Mesendoderm (in vitro differentiated cells): ENCODE measurements at regions not wholly inside any gene's neighbourhood (a gene's known extent, or its start where the extent isn't known, plus 50 kb on each side); places are given as distances from the start of the nearest gene placed in this dataset.

Source experiments
- DNase-seq: peaks from one replicate; pipeline ENCODE4 v3.0.0; 2013
- H2AK5ac ChIP-seq: 2 replicates; pipeline ENCODE4 v1.6.1; 2013; ENCODE audit warnings: low read length, inconsistent platforms
- H2BK120ac ChIP-seq: 2 replicates; pipeline ENCODE4 v1.6.1; 2013; ENCODE audit warnings: low read depth, mild to moderate bottlenecking, low read length, moderate library complexity, mixed read lengths
- H2BK15ac ChIP-seq: replicated peaks from 2 replicates; pipeline ENCODE4 v1.6.1; 2013; ENCODE audit warnings: low read depth, mild to moderate bottlenecking, moderate library complexity
- H2BK5ac ChIP-seq: 2 replicates; pipeline ENCODE4 v1.6.1; 2013; ENCODE audit warnings: low read length, inconsistent platforms
- H3K18ac ChIP-seq: 2 replicates; pipeline ENCODE4 v1.6.1; 2013; ENCODE audit warnings: mild to moderate bottlenecking, low read length, mixed read lengths
- H3K23ac ChIP-seq: one replicate; pipeline ENCODE4 v1.6.1; 2013; ENCODE audit warnings: low read length
- H3K27ac ChIP-seq: 2 replicates; pipeline ENCODE4 v1.5.1; 2013; ENCODE audit warnings: low read depth, mild to moderate bottlenecking, inconsistent platforms, low read length, moderate library complexity
- H3K27me3 ChIP-seq: 2 replicates; pipeline ENCODE4 v1.6.1; 2013; ENCODE audit warnings: low read length, control low read depth, mild to moderate bottlenecking, inconsistent platforms; ENCODE audit not compliant: insufficient read depth, poor library complexity
- H3K36me3 ChIP-seq: 2 replicates; pipeline ENCODE4 v1.6.1; 2013; ENCODE audit warnings: low read length, inconsistent platforms; ENCODE audit not compliant: control insufficient read depth, insufficient read depth
- H3K4ac ChIP-seq: one replicate; pipeline ENCODE4 v1.6.1; 2013; ENCODE audit warnings: low read depth, mild to moderate bottlenecking, low read length, moderate library complexity
- H3K4me1 ChIP-seq: 2 replicates; pipeline ENCODE4 v1.6.1; 2013; ENCODE audit warnings: low read depth, low read length, inconsistent platforms; ENCODE audit not compliant: control insufficient read depth
- H3K4me2 ChIP-seq: 2 replicates; pipeline ENCODE4 v1.6.1; 2013; ENCODE audit warnings: low read length
- H3K4me3 ChIP-seq: 2 replicates; pipeline ENCODE4 v1.5.1; 2013; ENCODE audit warnings: mild to moderate bottlenecking, low read length
- H3K56ac ChIP-seq: one replicate; pipeline ENCODE4 v1.6.1; 2013; ENCODE audit warnings: low read length
- H3K79me1 ChIP-seq: 2 replicates; pipeline ENCODE4 v1.6.1; 2013; ENCODE audit warnings: low read length, inconsistent platforms
- H3K79me2 ChIP-seq: 2 replicates; pipeline ENCODE4 v1.6.1; 2013; ENCODE audit warnings: mild to moderate bottlenecking, low read length; ENCODE audit not compliant: control insufficient read depth, insufficient read depth
- H3K9ac ChIP-seq: 2 replicates; pipeline ENCODE4 v1.6.1; 2013; ENCODE audit warnings: low read length, inconsistent platforms
- H4K5ac ChIP-seq: one replicate; pipeline ENCODE4 v1.6.1; 2013; ENCODE audit warnings: low read length
- H4K8ac ChIP-seq: one replicate; pipeline ENCODE4 v1.6.1; 2013; ENCODE audit warnings: low read depth, mild to moderate bottlenecking, control low read depth, low read length, moderate library complexity
- WGBS: extraction: QIAGEN DNeasy Blood & Tissue Kit; methylation state at CpG from one replicate; pipeline ENCODE4 v1.1.7; 2013; ENCODE audit warnings: low lambda C conversion rate, missing lambda C conversion rate; ENCODE audit not compliant: insufficient coverage; ENCODE audit errors: extremely low coverage; 5-methylcytosine and 5-hydroxymethylcytosine counted together

- no CpG with 5 or more reads among the region's 2 CpGs for WGBS
- Histone ChIP-seq H4K5ac (no peak overlapping the region), H2BK15ac (no peak overlapping the region), H3K79me2 (no peaks in the 10 kb centered on the region), H2BK120ac (no peak overlapping the region), H3K56ac (no peak overlapping the region), H3K27me3 (no peaks in the 10 kb centered on the region), H3K18ac (no peak overlapping the region), H3K4me2 (no peak overlapping the region), H3K4me3 (no peak overlapping the region), H3K9ac (no peak overlapping the region), H2AK5ac (no peak overlapping the region), H3K4ac (no peak overlapping the region), H3K27ac (no peak overlapping the region), H3K79me1 (no peaks in the 10 kb centered on the region), H2BK5ac (no peak overlapping the region), H3K36me3 (no peaks in the 10 kb centered on the region), H4K8ac (no peak overlapping the region), H3K4me1 (no peaks in the 10 kb centered on the region), H3K23ac (no peak overlapping the region)
- peak; percentile 15 for DNase-seq
These were observed 162.9 kb upstream of the CEP162 start for GRCh38 chr6:84390334-84390733.

- DNase-seq = no peak
These were observed 151.7 kb upstream of the CEP162 start for GRCh38 chr6:84379142-84379541.

GRCh38 chr6:84372290-84372689 is 144.8 kb upstream of the CEP162 start:
- Histone ChIP-seq H2AK5ac (no peak overlapping the region), H4K5ac (no peak overlapping the region), H2BK15ac (no peak overlapping the region), H3K4ac (no peak overlapping the region), H3K27me3 (no peaks in the 10 kb centered on the region), H3K18ac (no peak overlapping the region), H3K36me3 (no peaks in the 10 kb centered on the region), H3K4me2 (no peak overlapping the region), H2BK120ac (no peak overlapping the region), H2BK5ac (no peak overlapping the region), H4K8ac (no peak overlapping the region), H3K79me2 (no peaks in the 10 kb centered on the region), H3K4me3 (no peak overlapping the region), H3K4me1 (no peaks in the 10 kb centered on the region), H3K56ac (no peak overlapping the region), H3K23ac (no peak overlapping the region), H3K9ac (no peak overlapping the region), H3K27ac (no peak overlapping the region), H3K79me1 (no peaks in the 10 kb centered on the region)
- WGBS = no CpG with 5 or more reads among the region's 2 CpGs
- no peak for DNase-seq

More at GRCh38 chr6:84379142-84379541, 151.7 kb upstream of the CEP162 start:
- no peaks in the 10 kb centered on the region for H3K79me1 ChIP-seq
- H3K9ac ChIP-seq = no peak overlapping the region
- H3K36me3 ChIP-seq = no peaks in the 10 kb centered on the region
- H2BK15ac ChIP-seq = no peak overlapping the region
- H2BK5ac ChIP-seq = no peak overlapping the region
- no CpG with 5 or more reads among the region's 3 CpGs for WGBS
- H3K27me3 ChIP-seq = no peaks in the 10 kb centered on the region
- H3K23ac ChIP-seq = no peak overlapping the region
- no peak overlapping the region for H4K5ac ChIP-seq
- H3K4me3 ChIP-seq = no peak overlapping the region
- no peak overlapping the region for H3K27ac ChIP-seq
- H3K4me2 ChIP-seq = no peak overlapping the region
- H3K79me2 ChIP-seq = no peaks in the 10 kb centered on the region
- H2BK120ac ChIP-seq = no peak overlapping the region
- H4K8ac ChIP-seq = no peak overlapping the region
- H3K4me1 ChIP-seq = no peaks in the 10 kb centered on the region
- no peak overlapping the region for H3K18ac ChIP-seq
- H2AK5ac ChIP-seq = no peak overlapping the region
- no peak overlapping the region for H3K4ac ChIP-seq
- H3K56ac ChIP-seq = no peak overlapping the region

- H3K4ac ChIP-seq = no peak overlapping the region
- no peak overlapping the region for H4K8ac ChIP-seq
- H3K4me2 ChIP-seq = no peak overlapping the region
- no peak overlapping the region for H3K9ac ChIP-seq
- DNase-seq = no peak
- H3K27me3 ChIP-seq = no peaks in the 10 kb centered on the region
- H3K27ac ChIP-seq = no peak overlapping the region
- 100% methylated on average over 1 of the region's 4 CpGs for WGBS
- no peaks in the 10 kb centered on the region for H3K79me2 ChIP-seq
- no peaks in the 10 kb centered on the region for H3K36me3 ChIP-seq
- H2BK120ac ChIP-seq = no peak overlapping the region
- H2BK15ac ChIP-seq = no peak overlapping the region
- H3K4me1 ChIP-seq = no peaks in the 10 kb centered on the region
- H3K79me1 ChIP-seq = no peaks in the 10 kb centered on the region
- H2BK5ac ChIP-seq = no peak overlapping the region
- no peak overlapping the region for H3K18ac ChIP-seq
- H3K4me3 ChIP-seq = no peak overlapping the region
- no peak overlapping the region for H2AK5ac ChIP-seq
- H4K5ac ChIP-seq = no peak overlapping the region
- no peak overlapping the region for H3K23ac ChIP-seq
- no peak overlapping the region for H3K56ac ChIP-seq
These were observed 144.2 kb upstream of the CEP162 start for GRCh38 chr6:84371681-84372080.

- H3K27ac ChIP-seq = no peak overlapping the region
- no peak overlapping the region for H3K18ac ChIP-seq
- DNase-seq = no peak
- no peaks in the 10 kb centered on the region for H3K36me3 ChIP-seq
- no peaks in the 10 kb centered on the region for H3K27me3 ChIP-seq
- no peak overlapping the region for H2BK120ac ChIP-seq
- H3K4ac ChIP-seq = no peak overlapping the region
- H3K79me1 ChIP-seq = no peaks in the 10 kb centered on the region
- no peak overlapping the region for H3K23ac ChIP-seq
- H3K4me1 ChIP-seq = no peaks in the 10 kb centered on the region
- WGBS = no CpG with 5 or more reads among the region's 1 CpG
- no peak overlapping the region for H3K4me2 ChIP-seq
- no peak overlapping the region for H4K8ac ChIP-seq
- no peak overlapping the region for H2BK5ac ChIP-seq
- no peak overlapping the region for H3K9ac ChIP-seq
- no peak overlapping the region for H4K5ac ChIP-seq
- no peak overlapping the region for H3K4me3 ChIP-seq
- H3K56ac ChIP-seq = no peak overlapping the region
- no peaks in the 10 kb centered on the region for H3K79me2 ChIP-seq
- H2AK5ac ChIP-seq = no peak overlapping the region
- H2BK15ac ChIP-seq = no peak overlapping the region
These were observed 134.9 kb upstream of the CEP162 start for GRCh38 chr6:84362193-84362821.
